ENCODE measurements at regions not wholly inside any gene's neighbourhood (a gene's known extent, or its start where the extent isn't known, plus 50 kb on each side); places are given as distances from the start of the nearest gene placed in this dataset.

GRCh38 chr2:238771218-238771617 lies 76.7 kb upstream of the TWIST2 start:
- no peaks in the 10 kb centered on the region for H3K4me1 ChIP-seq
- H3K27me3 ChIP-seq, result peaks cover 40% of the 10 kb centered on the region
- no peaks in the 10 kb centered on the region for H3K9me3 ChIP-seq
- H3K27ac ChIP-seq, result no peak overlapping the region
- WGBS, result 34% methylated on average over 6 of the region's 6 CpGs
- H3K4me3 ChIP-seq, result no peak overlapping the region
- H3K36me3 ChIP-seq, result no peaks in the 10 kb centered on the region
- peak in 1 of 2 donors; percentile 41 for DNase-seq (ENCODE audit: low spot score in 2 of 2)
- TF ChIP-seq CTCF (IDR thresholded peaks at IDR 0.05) (no peak), EP300 (IDR thresholded peaks at IDR 0.05) (no peak), POLR2AphosphoS5 (IDR thresholded peaks at IDR 0.05) (no peak), POLR2A (IDR thresholded peaks at IDR 0.05) (no peak)

- no peak overlapping the region for H3K4me3 ChIP-seq
- TF ChIP-seq POLR2A (IDR thresholded peaks at IDR 0.05) (no peak), EP300 (IDR thresholded peaks at IDR 0.05) (no peak), POLR2AphosphoS5 (IDR thresholded peaks at IDR 0.05) (no peak), CTCF (IDR thresholded peaks at IDR 0.05) (no peak)
- no peaks in the 10 kb centered on the region for H3K9me3 ChIP-seq
- no peak overlapping the region for H3K27ac ChIP-seq
- DNase-seq (ENCODE audit: low spot score in 2 of 2), result no peak
- 59% methylated on average over 15 of the region's 15 CpGs for WGBS
- peaks cover 37% of the 10 kb centered on the region for H3K27me3 ChIP-seq
- H3K4me1 ChIP-seq, result no peaks in the 10 kb centered on the region
- H3K36me3 ChIP-seq, result no peaks in the 10 kb centered on the region
Measured at GRCh38 chr2:238771639-238772038, 76.2 kb upstream of the TWIST2 start.

- no peak overlapping the region for H3K27ac ChIP-seq
- no peaks in the 10 kb centered on the region for H3K36me3 ChIP-seq
- DNase-seq (ENCODE audit: low spot score in 2 of 2), result peak in 1 of 2 donors; percentile 44
- no peak overlapping the region for H3K4me3 ChIP-seq
- H3K27me3 ChIP-seq, result peaks cover 33% of the 10 kb centered on the region
- no peaks in the 10 kb centered on the region for H3K9me3 ChIP-seq
- 85% methylated on average over 4 of the region's 21 CpGs for WGBS
- no peaks in the 10 kb centered on the region for H3K4me1 ChIP-seq
- TF ChIP-seq EP300 (IDR thresholded peaks at IDR 0.05), result no peak
- TF ChIP-seq POLR2AphosphoS5 (IDR thresholded peaks at IDR 0.05), result no peak
- TF ChIP-seq CTCF (IDR thresholded peaks at IDR 0.05), result no peak
- TF ChIP-seq POLR2A (IDR thresholded peaks at IDR 0.05), result no peak
Measured at GRCh38 chr2:238772635-238773297, 75.1 kb upstream of the TWIST2 start.

GRCh38 chr2:238773472-238773871 lies 74.4 kb upstream of the TWIST2 start:
- TF ChIP-seq POLR2AphosphoS5 (IDR thresholded peaks at IDR 0.05) (no peak), CTCF (IDR thresholded peaks at IDR 0.05) (no peak), POLR2A (IDR thresholded peaks at IDR 0.05) (no peak), EP300 (IDR thresholded peaks at IDR 0.05) (no peak)
- no peak overlapping the region for H3K4me3 ChIP-seq
- WGBS, result 92% methylated on average over 14 of the region's 14 CpGs
- H3K4me1 ChIP-seq, result no peaks in the 10 kb centered on the region
- no peaks in the 10 kb centered on the region for H3K36me3 ChIP-seq
- no peak for DNase-seq (ENCODE audit: low spot score in 2 of 2)
- H3K9me3 ChIP-seq, result no peaks in the 10 kb centered on the region
- H3K27ac ChIP-seq, result no peak overlapping the region
- H3K27me3 ChIP-seq, result peaks cover 30% of the 10 kb centered on the region

GRCh38 chr2:238774071-238774470 lies 73.8 kb upstream of the TWIST2 start:
- H3K27me3 ChIP-seq, result peaks cover 25% of the 10 kb centered on the region
- H3K4me1 ChIP-seq, result no peaks in the 10 kb centered on the region
- no peaks in the 10 kb centered on the region for H3K36me3 ChIP-seq
- H3K4me3 ChIP-seq, result no peak overlapping the region
- no peak for TF ChIP-seq EP300 (IDR thresholded peaks at IDR 0.05)
- TF ChIP-seq CTCF (IDR thresholded peaks at IDR 0.05), result no peak
- no peak for TF ChIP-seq POLR2A (IDR thresholded peaks at IDR 0.05)
- TF ChIP-seq POLR2AphosphoS5 (IDR thresholded peaks at IDR 0.05), result no peak
- no peaks in the 10 kb centered on the region for H3K9me3 ChIP-seq
- 83% methylated on average over 7 of the region's 7 CpGs for WGBS
- peak in 1 of 2 donors; percentile 35 for DNase-seq (ENCODE audit: low spot score in 2 of 2)
- no peak overlapping the region for H3K27ac ChIP-seq

Data from suprapubic skin (tissue), 4 donors.